ENCODE measurements at regions not wholly inside any gene's neighbourhood (a gene's known extent, or its start where the extent isn't known, plus 50 kb on each side); places are given as distances from the start of the nearest gene placed in this dataset.

DNA sequence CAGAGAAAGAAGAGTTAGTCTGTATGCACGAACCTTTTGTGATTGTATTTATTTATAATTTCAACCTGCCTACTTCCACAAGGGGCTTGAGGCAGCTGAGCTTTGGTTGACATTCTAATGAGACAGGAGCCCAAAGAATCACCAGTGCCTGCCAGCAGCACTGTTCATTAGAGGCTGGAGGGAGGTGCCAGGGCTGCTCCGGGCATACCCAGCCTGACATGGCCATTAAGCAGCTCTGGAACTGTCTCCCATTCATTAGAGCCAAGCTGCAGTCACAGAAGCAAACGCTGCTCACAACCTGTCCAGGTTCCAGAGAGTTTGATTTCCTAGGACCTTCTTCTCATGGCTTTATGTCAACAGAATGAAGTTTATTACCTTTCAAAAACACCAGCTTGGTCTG, 425.5 kb downstream of the RFC3 start:
- no peak for DNase-seq (ENCODE audit: low read depth)
- TF ChIP-seq, protein P1, sequence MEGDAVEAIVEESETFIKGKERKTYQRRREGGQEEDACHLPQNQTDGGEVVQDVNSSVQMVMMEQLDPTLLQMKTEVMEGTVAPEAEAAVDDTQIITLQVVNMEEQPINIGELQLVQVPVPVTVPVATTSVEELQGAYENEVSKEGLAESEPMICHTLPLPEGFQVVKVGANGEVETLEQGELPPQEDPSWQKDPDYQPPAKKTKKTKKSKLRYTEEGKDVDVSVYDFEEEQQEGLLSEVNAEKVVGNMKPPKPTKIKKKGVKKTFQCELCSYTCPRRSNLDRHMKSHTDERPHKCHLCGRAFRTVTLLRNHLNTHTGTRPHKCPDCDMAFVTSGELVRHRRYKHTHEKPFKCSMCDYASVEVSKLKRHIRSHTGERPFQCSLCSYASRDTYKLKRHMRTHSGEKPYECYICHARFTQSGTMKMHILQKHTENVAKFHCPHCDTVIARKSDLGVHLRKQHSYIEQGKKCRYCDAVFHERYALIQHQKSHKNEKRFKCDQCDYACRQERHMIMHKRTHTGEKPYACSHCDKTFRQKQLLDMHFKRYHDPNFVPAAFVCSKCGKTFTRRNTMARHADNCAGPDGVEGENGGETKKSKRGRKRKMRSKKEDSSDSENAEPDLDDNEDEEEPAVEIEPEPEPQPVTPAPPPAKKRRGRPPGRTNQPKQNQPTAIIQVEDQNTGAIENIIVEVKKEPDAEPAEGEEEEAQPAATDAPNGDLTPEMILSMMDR (IDR thresholded peaks at IDR 0.05; ENCODE audit: insufficient read depth, low read length), result no peak
- no peak overlapping the region for H3K4me3 ChIP-seq (ENCODE audit: low read depth, low read length)

DNA sequence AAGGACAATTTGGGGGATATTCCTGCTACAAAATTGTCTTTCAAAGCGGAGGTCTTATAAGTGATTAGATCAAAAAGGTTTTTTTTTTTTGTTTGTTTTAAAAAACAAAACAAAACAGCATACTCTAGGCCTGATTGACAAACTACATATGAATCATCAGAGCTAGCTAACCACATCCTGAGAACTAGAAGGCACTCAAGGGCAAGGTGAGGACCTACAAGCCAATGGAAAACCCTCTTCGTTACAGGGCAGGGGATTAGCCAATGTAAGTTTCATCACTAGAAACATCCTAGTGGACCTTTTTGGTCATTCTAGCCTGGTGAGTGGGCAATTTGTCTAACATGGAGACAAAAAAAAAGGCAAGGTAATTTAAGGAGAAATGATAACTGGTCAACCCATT, 428.6 kb downstream of the RFC3 start:
- H3K4me3 ChIP-seq (ENCODE audit: low read depth, low read length), result no peak overlapping the region
- no peak for DNase-seq (ENCODE audit: low read depth)
- TF ChIP-seq, protein P1 (IDR thresholded peaks at IDR 0.05; ENCODE audit: insufficient read depth, low read length), result no peak

DNA sequence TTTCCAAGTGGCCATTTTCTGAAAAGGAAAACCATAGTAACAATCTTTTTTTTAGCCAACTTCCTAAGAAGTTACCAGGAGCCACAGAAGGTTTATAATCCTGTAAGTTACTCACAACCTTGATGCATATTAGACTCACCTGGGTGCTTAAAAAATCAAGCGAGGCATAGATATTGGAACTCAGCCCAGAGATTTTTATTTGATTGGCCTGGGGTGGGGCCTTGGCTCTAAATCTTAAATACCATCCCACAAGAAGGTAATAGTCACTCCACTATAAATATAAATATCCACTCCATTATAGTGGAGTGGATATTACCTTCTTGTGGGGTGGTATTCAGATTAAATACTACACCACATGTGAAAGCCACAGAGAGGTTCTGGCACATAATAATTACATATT, 429.6 kb downstream of the RFC3 start:
- TF ChIP-seq, protein P1 (IDR thresholded peaks at IDR 0.05; ENCODE audit: insufficient read depth, low read length), result no peak
- no peak for DNase-seq (ENCODE audit: low read depth)
- no peak overlapping the region for H3K4me3 ChIP-seq (ENCODE audit: low read depth, low read length)

DNA sequence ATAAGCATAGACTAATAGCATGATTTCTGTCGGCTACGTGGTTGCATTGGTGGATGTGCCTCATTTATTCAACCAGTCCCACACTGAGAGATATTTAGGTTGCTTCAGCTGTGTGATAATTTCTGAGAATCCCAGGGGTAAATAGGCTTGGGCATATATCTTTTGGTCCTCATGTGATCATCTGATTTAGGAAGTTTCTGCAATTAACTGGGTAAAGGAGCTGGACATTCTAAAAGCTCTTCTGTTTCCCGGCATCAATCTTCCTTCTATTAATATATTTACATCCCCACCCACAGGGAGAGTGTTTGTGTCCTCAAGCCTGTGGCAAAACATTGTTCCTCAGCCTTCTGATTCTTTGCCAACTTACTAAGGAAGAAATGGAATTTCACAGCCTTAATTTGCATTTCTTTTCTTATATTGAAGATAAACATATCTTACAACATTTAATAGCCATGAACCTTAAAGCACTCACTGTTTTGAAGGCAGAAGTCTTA, 431.6 kb downstream of the RFC3 start:
- no peak for DNase-seq (ENCODE audit: low read depth)
- no peak overlapping the region for H3K4me3 ChIP-seq (ENCODE audit: low read depth, low read length)
- TF ChIP-seq, protein P1 (IDR thresholded peaks at IDR 0.05; ENCODE audit: insufficient read depth, low read length), result no peak

- no peak for DNase-seq (ENCODE audit: low read depth)
- no peak overlapping the region for H3K4me3 ChIP-seq (ENCODE audit: low read depth, low read length)
- TF ChIP-seq, protein P1 (IDR thresholded peaks at IDR 0.05; ENCODE audit: insufficient read depth, low read length), result no peak
Measured at GRCh38 chr13:34250151-34250670, 432.3 kb downstream of the RFC3 start.

DNA sequence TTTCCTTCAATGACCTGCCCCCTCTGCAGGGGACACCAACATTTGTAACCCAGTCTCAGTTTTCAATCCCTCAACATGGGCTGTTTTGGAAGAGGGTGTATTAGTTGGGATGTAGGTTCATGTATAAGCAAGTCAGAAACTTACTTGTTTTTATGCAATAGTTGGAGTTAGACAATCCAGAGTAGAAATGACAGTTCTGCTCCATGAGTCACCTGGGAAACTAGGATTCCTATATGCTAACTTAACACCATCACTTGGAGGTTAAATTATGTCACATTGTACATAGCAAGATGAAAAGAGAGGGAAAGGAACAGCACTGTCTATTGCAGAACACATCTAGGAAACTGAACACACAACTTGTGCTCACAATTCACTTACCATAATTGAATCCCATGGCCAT, 436.4 kb downstream of the RFC3 start:
- DNase-seq (ENCODE audit: low read depth), result no peak
- TF ChIP-seq, protein P1 (IDR thresholded peaks at IDR 0.05; ENCODE audit: insufficient read depth, low read length), result no peak

GRCh38 chr13:34255711-34256110, 437.8 kb downstream of the RFC3 start:
- no peak for DNase-seq (ENCODE audit: low read depth)
- H3K4me3 ChIP-seq (ENCODE audit: low read depth, low read length), result no peak overlapping the region
- TF ChIP-seq, protein P1 (IDR thresholded peaks at IDR 0.05; ENCODE audit: insufficient read depth, low read length), result no peak

More for the DNA sequence above, 436.4 kb downstream of the RFC3 start:
- no peak overlapping the region for H3K4me3 ChIP-seq (ENCODE audit: low read depth, low read length)
